NCI-H2227 (cell line): ENCODE measurements at regions not wholly inside any gene's neighbourhood (a gene's known extent, or its start where the extent isn't known, plus 50 kb on each side); places are given as distances from the start of the nearest gene placed in this dataset.
"Not testable (repeated sequence)": the region's sequence is repeated elsewhere in the genome, so short reads cannot be mapped to it uniquely, and the experiment has no call there.

ENCODE experiments used
- DNase-seq: peaks from one replicate; lab custom pipeline; 2025; ENCODE audit not compliant: unreplicated experiment; lab: John Stamatoyannopoulos, UW

DNA sequence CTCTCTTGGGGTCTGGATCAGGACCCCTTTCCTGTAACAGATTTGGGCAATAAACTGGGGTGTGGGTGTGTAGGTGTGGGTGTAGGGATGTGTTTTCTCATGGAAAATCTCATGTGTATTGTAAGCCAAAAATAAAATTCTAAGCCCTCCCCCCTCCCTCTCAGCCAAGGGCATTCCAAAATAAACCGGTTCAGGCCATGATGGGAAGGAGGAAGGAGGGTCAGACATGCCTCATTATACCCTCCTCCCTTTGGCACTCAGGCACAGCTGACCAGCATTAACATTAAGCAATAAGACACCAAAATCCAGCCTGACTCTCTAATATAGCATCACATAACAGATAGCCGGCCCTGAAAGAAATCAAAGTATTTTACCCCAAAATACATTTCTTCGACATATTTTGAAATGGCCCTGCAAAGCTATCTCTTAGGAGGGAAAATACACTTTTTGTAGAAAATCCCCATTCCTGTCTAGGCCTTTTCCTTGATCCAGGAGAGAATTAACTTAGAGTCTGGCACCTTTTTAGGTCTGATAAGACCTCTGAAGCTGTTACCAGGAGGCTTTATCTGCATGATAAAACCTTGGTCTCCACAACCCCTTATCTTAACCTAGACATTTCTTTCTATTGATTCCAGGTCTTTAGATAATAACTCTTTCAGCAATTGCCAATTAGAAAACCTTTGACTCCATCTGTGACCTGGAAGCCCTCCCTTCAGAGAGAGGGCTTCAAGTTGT is 128.7 kb upstream of the COL5A2 start:
- no peak for DNase-seq

- no peak for DNase-seq
Observed at GRCh38 chr2:189309331-189309730, 129.8 kb upstream of the COL5A2 start.

DNA sequence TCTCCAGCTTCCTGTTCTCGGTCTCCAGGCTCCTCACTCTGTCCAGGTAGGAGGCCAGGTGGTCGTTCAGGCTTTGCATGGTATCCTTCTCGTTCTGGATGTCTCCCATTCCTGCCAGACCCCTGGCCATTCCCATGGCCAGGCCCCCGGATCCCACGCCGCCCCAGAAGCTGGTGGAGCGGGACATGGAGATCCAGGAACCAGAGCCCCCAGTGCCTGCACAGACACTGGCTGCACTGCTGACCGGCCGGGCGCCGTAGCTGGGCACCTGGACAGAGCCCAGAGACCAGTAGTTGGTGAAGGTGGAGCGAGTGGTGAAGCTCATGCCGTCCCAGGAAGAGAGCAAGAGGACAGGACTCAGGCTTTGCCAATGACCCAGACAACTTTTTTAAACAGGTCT is 129.1 kb upstream of the WDR75 start:
- no peak for DNase-seq

DNA sequence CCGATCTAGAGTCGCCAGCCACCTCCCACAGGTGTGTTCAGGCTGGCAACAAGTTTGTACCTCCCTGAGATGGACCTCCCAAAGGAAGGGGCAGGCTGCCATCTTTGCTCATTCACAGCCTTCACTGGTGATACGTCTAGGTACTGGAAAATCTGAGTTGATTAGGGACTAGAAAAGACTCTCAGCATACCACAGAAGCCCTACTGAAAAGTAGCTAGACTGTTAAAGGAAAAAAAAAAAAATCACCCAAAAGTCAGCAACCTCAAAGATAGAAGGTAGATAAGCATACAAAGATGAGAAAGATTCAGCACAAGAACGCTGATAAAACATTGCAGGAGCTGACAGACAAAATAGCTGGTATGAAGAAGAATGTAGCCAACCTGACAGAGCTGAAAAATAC is 128.6 kb upstream of the WDR75 start:
- DNase-seq = no peak

DNA sequence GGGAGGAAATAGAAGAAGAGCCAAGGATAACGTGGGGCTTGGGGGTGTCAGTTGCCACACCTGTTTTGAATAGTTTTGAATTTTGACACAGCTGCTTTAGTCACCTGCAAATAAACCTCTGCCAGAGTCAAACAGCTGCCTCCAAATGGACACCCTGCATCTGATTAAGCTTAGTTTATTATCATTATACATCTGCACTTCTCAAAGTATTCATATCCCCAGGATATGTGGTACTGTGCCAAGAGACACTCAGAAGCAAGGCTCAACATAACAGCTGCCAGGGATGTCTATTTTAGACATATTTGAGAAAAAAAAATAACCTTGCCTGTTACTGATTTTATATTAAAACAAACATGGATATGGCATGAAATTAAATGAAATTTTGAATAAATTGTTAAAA is 122.5 kb upstream of the WDR75 start:
- no peak for DNase-seq

- not testable (repeated sequence) for DNase-seq
Observed at GRCh38 chr2:189319424-189319823, 121.8 kb upstream of the WDR75 start.

GRCh38 chr2:189327879-189328847 is 113.1 kb upstream of the WDR75 start:
- no peak for DNase-seq

GRCh38 chr2:189328848-189329245 is 112.4 kb upstream of the WDR75 start:
- no peak for DNase-seq

- DNase-seq = no peak
Observed at GRCh38 chr2:189336276-189336975, 104.8 kb upstream of the WDR75 start.

DNA sequence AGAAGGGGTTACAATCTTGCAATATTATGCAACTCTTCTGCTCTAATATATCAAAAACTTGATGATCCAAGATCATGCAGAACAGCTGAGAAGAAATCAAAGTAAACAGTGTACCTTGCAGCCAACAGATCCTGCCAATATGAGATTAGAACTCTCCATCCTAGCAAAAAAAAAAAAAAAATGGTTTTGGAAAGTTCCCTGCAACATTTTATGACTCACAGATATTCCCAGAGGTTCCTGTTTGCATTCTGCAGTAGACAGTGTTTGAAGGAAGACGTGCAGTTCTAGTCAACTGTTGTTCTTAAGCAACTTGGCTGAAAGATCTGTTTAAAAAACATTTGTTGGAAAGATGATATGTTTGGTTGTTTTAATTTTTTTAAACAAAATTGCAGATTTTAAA is 103.6 kb upstream of the WDR75 start:
- no peak for DNase-seq

- no peak for DNase-seq
Observed at GRCh38 chr2:189338115-189338514, 103.2 kb upstream of the WDR75 start.

DNA sequence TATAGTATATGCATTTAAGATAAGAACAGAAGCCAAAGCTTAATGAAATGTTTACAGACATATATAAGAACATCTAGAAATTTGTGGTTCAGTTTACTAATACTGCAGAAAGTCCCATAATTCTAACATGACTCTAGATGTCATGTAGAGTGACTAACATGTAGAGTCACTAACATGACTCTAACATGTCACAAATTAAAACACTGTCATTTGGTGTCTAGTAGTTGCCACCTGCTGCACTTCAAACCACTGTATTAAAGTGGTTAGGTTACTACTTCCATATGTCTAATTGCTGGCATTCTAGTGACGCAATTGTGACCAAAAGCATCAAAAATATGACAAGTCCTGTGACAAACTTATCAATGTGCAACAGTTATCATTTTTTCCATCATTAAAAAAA is 100.2 kb upstream of the WDR75 start:
- no peak for DNase-seq

DNA sequence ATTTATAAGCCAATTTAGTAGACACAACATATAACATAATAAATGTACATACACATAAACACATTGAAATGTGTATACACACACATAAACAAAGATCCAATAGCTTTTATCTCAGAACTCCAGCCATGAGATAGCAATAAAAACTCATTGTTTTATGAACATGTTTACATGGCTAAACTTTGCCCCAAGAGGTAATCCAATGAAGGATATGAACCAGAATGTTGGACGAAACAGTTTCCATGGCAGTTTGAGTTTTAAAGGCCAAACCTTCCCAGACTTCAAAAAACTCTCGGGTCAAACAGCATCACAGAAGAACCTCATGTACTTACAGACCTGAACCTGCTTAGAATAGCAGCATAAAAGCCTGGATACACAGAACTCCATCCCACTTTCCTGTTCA is 97.2 kb upstream of the WDR75 start:
- no peak for DNase-seq

DNA sequence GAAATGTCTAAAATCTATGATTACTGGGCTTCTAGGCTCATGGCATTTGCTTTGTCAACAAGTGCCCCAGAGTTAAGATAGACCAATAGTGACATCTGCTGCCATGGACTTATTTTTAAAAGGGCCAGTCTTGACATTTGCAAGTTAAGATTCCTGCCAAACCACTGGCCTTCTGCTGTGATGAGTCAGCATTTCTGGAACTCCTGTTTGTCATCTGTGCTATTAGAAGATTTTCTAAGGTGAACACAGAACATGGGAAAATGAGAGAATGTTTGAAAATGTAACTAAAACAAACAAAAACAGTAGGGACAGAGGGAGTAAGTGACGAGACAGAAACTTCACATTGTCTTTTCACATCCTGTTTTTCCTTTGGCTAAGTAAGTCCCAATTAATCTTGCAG is 93.7 kb upstream of the WDR75 start:
- peak; percentile 18 for DNase-seq

DNA sequence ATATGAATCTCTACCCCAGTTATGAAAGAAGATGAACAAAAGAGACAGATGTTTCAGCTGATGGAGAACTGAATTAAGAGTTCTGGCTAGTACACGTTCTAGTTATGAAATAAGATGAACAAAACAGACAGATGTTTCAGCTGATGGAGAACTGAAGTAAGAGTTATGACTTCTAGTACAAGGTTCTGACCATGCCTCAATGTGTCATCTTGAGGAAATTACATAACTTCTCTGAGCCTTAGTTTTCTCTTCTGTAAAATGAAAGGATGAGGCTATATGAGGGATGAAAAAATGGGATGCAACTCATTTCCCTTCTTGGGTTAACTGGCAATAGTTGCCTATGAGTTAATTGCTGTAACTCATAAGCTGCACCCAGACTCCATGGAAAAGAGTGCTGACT is 92.9 kb upstream of the WDR75 start:
- DNase-seq = no peak

GRCh38 chr2:189350540-189351209 is 90.6 kb upstream of the WDR75 start:
- no peak for DNase-seq

DNA sequence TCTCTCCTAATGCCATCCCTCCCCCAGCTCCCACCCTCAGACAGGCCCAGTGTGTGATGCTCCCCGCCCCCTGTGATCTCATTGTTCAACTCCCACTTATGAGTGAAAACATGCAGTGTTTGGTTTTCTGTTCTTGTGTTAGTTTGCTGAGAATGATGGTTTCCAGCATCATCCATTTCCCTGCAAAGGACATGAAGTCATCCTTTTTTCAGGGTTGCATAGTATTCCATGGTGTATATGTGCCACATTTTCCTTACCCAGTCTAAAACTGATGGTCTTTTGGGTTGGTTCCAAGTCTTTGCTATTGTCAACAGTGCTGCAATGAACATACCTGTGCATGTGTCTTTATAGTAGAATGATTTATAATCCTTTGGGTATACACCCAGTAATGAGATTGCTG is 89.3 kb upstream of the WDR75 start:
- not testable (repeated sequence) for DNase-seq

GRCh38 chr2:189357375-189357774 is 83.9 kb upstream of the WDR75 start:
- not testable (repeated sequence) for DNase-seq

DNA sequence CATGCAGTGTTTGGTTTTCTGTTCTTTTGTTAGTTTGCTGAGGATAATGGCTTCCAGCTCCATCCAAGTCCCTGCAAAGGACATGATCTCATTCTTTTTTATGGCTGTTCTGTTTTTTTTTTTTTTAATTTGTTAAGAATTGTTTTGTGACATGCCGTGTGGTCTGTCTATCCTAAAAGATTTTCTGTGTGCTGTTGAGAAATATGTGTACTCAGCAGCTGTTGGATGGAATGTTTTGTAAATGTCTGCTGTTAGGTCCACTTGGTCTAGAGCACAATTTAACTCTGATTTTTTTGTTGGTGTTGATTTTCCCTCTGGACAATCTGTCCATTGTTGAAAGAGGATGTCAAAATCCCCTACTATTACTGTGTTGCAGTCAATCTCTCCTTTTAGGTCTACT is 80.4 kb upstream of the WDR75 start:
- no peak for DNase-seq

GRCh38 chr2:189362283-189362682 is 79.0 kb upstream of the WDR75 start:
- DNase-seq = no peak

DNA sequence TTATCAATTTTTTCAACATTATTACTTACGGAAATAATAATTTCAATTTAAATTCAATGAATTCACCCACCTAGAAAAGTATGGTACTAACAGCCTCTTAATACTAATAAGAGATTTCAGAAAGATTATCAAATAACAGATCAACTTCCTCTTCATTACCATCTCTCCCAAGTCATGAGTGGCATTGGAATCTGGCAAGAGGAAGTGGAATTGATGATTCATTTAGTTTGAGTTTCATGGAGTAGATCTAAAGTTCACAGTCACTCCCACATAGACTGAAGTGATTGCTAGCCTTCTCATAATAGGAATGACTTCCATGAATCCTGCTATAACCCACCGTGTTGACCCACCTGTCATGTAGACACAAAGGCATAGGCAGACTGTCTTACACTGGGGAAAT is 77.7 kb upstream of the WDR75 start:
- DNase-seq = no peak
